BJ (cell line): ENCODE measurements at regions not wholly inside any gene's neighbourhood (a gene's known extent, or its start where the extent isn't known, plus 50 kb on each side); places are given as distances from the start of the nearest gene placed in this dataset.

ENCODE experiments used
- CTCF ChIA-PET: fragments of 350-600 bp; formaldehyde crosslinking; extraction: SDS; loops from one replicate; lab custom pipeline; 2021; ENCODE audit warnings: antibody characterized with exemption, inconsistent platforms; lab: Yijun Ruan, JAX
- POLR2A ChIA-PET: fragments of 300-600 bp; sonication (Branson Sonifier 250); formaldehyde crosslinking; extraction: SDS; loops from one replicate; lab custom pipeline; 2021; ENCODE audit warnings: antibody characterized with exemption; lab: Charles Lee
- DNase-seq: peaks from one replicate; pipeline ENCODE4 v3.0.0-alpha.2; 2011; ENCODE audit warnings: low read depth
- H3K27me3 ChIP-seq: 2 replicates; pipeline ENCODE4 v1.6.0; 2011; ENCODE audit warnings: low read length; ENCODE audit not compliant: control insufficient read depth, insufficient read depth
- H3K36me3 ChIP-seq: 2 replicates; pipeline ENCODE4 v1.5.1; 2011; ENCODE audit warnings: low read length; ENCODE audit not compliant: control insufficient read depth, insufficient read depth
- H3K4me3 ChIP-seq: 2 replicates; pipeline ENCODE4 v1.5.1; 2011; ENCODE audit warnings: low read depth, mild to moderate bottlenecking, control low read depth, low read length
- TF ChIP-seq, protein P1 (sequence below): IDR thresholded peaks from 2 replicates; pipeline ENCODE4 v1.5.1; 2011; ENCODE audit warnings: low read depth, mild to moderate bottlenecking, control low read depth, inconsistent platforms, low read length, moderate library complexity; ENCODE audit not compliant: insufficient read depth

DNA sequence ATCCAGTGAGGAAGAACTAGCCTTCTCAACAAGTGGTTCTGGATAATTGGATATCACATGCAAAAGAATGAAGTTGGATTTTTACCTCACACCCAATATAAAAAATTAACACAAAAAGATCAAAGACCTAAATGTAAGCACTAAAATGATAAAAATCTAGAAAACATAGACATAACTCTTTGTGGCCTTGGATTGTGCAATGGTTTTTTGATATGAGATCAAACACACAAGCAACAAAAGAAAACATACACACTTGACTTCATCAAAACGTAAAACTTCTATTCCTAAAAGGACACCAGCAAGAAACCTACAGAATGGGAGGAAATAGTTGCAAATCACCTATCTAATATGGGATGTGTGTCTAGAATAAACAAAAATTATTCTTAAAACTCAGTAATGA lies 54.1 kb upstream of the NFE2L2 start:
- Histone ChIP-seq H3K4me3 (no peak overlapping the region), H3K36me3 (no peaks in the 10 kb centered on the region), H3K27me3 (no peaks in the 10 kb centered on the region)
- TF ChIP-seq, protein P1, sequence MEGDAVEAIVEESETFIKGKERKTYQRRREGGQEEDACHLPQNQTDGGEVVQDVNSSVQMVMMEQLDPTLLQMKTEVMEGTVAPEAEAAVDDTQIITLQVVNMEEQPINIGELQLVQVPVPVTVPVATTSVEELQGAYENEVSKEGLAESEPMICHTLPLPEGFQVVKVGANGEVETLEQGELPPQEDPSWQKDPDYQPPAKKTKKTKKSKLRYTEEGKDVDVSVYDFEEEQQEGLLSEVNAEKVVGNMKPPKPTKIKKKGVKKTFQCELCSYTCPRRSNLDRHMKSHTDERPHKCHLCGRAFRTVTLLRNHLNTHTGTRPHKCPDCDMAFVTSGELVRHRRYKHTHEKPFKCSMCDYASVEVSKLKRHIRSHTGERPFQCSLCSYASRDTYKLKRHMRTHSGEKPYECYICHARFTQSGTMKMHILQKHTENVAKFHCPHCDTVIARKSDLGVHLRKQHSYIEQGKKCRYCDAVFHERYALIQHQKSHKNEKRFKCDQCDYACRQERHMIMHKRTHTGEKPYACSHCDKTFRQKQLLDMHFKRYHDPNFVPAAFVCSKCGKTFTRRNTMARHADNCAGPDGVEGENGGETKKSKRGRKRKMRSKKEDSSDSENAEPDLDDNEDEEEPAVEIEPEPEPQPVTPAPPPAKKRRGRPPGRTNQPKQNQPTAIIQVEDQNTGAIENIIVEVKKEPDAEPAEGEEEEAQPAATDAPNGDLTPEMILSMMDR = no peak
- CTCF ChIA-PET = no interaction called here
- no peak for DNase-seq
- POLR2A ChIA-PET = no interaction called here

DNA sequence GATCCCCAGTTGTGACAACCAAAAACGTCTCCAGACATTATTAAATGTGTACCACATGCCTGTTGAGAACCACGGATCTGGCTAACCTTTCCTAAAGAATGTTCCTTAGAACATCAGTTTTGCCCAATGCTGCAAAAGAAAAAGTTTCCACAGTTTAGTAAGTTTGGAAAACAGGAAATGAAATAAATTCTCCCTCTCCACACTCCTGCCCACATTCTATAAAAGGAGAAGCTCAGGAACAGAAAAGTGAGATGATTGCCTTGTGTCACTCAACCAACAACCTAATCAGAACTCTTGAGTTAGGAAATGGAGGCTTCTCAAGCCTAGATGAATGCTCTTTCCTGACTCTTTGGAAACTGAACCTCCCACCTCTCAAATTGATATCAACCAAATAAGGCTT lies 56.1 kb upstream of the NFE2L2 start:
- Histone ChIP-seq H3K36me3 (no peaks in the 10 kb centered on the region), H3K27me3 (no peaks in the 10 kb centered on the region), H3K4me3 (no peak overlapping the region)
- POLR2A ChIA-PET = no interaction called here
- DNase-seq = no peak
- TF ChIP-seq, protein P1 = no peak
- CTCF ChIA-PET = interaction anchor here (0.6 to 1.3 kb wide), 2 partner anchors 141 to 156 kb away, joined by 3 to 4 read pairs; no protein-coding TSS in a partner anchor

DNA sequence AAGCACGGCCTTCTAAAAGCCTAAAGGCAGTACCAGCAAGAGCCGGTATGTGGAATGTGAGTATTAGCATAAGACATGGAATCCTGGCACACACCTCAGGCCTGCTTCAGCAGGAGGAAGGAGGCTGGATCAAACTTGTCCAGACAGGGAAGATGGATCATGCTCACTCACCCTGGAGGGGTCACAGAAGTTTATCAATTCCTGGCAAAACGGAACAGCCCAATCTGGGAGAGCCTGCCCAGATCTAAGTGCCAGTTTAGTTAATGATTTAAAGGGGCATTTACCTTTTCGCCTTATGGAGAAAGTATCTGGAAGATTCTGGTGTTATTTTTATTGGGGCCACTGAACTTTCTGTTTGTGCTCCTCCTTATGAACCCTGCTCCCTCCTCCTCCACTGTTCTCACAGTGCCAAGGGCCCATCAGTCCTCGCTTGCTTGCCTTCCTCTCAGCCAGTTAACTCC lies 58.3 kb upstream of the NFE2L2 start:
- no peaks in the 10 kb centered on the region; the same call in 1 of the 2 replicates for H3K27me3 ChIP-seq
- H3K36me3 ChIP-seq = no peaks in the 10 kb centered on the region
- ChIA-PET CTCF (no interaction called here), POLR2A (no interaction called here)
- no peak for DNase-seq
- no peak overlapping the region for H3K4me3 ChIP-seq
- TF ChIP-seq, protein P1 = no peak

DNA sequence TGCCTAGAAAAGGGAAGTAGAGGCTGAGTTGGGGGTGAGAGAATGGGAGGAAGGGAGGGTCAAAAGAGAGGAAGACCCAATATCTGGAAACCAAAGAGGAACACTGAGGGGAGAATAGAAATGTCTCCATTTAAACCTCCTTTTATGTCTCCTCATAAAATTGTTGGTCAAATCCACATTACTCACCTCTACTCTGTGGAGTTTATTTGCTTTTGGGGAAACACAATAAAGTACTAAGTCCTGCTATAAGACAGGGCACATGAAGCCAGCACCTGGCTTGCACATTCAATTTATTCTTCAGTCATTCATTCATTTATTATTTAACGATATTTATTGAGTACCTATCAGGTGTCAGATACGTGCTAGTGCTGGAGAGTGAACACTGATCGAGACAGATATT lies 60.3 kb upstream of the NFE2L2 start:
- CTCF ChIA-PET = interaction anchor here (0.6 to 2.2 kb wide), 2 partner anchors 61 to 160 kb away, joined by 3 to 12 read pairs; partner anchors contain the start of gene NFE2L2
- H3K4me3 ChIP-seq = no peak overlapping the region
- TF ChIP-seq, protein P1 = no peak
- H3K36me3 ChIP-seq = no peaks in the 10 kb centered on the region
- DNase-seq = no peak
- POLR2A ChIA-PET = no interaction called here
- no peaks in the 10 kb centered on the region; the same call in 1 of the 2 replicates for H3K27me3 ChIP-seq

DNA sequence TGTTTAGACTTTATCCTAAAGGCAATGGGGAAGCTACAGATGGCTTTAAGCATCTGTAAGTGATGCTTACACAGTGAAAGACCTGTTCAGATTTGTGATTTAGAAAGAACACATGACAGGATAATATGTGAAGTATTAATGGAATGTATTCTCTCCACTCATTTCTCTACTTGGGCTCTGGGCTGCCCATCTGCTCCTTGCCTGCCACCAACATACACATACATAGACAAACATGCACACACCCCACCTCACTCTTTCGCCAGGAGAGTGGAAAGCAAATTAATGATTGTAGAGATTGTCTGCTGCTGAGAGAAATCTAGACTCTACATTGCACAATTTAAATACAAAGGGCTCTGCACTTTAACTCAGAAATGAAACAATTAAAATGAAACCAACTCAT lies 61.0 kb upstream of the NFE2L2 start:
- Histone ChIP-seq H3K27me3 (no peaks in the 10 kb centered on the region; the same call in 1 of the 2 replicates), H3K4me3 (no peak overlapping the region), H3K36me3 (no peaks in the 10 kb centered on the region)
- no peak for DNase-seq
- POLR2A ChIA-PET = interaction anchor here (0.5 kb wide), 1 partner anchor 86 kb away, joined by 9 read pairs; no protein-coding TSS in a partner anchor
- CTCF ChIA-PET = interaction anchor here (0.6 to 2.2 kb wide), 2 partner anchors 61 to 161 kb away, joined by 3 to 12 read pairs; partner anchors contain the start of gene NFE2L2
- TF ChIP-seq, protein P1 = no peak
